HFF-Myc (cell line): ENCODE measurements at regions not wholly inside any gene's neighbourhood (a gene's known extent, or its start where the extent isn't known, plus 50 kb on each side); places are given as distances from the start of the nearest gene placed in this dataset.

ENCODE experiments used
- DNase-seq: peaks from one replicate; pipeline ENCODE4 v3.0.0-alpha.2; 2011; ENCODE audit warnings: low read depth; ENCODE audit errors: extremely low read depth
- H3K4me3 ChIP-seq: replicated peaks from 2 replicates; pipeline ENCODE4 v1.5.1; 2011; ENCODE audit warnings: low read depth, mild to moderate bottlenecking, control low read depth, low read length
- TF ChIP-seq, protein P1 (sequence below): IDR thresholded peaks from 2 replicates; pipeline ENCODE4 v1.5.1; 2012; ENCODE audit warnings: mild to moderate bottlenecking, low read depth, low read length, control low read depth; ENCODE audit errors: missing control alignments

DNA sequence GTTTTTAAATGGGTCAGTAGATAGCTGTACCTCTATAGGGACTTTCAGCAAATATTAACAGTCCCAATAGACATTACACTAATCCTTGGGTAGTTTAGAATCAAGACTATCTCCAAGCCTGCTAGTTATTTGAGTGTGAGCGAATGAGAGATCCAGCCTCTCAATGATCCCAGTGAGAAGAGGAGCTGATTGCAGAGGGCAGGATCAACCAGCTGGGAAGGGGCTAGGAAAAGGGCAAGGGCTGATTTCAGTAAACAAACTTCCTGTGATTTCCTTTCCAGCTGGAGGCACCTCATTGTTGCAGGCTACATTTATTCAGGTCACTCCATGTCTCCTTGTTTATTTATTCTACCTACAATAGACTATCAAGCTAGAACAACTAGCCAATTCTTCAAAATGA lies 84.1 kb upstream of the CTNNA2 start:
- TF ChIP-seq, protein P1, sequence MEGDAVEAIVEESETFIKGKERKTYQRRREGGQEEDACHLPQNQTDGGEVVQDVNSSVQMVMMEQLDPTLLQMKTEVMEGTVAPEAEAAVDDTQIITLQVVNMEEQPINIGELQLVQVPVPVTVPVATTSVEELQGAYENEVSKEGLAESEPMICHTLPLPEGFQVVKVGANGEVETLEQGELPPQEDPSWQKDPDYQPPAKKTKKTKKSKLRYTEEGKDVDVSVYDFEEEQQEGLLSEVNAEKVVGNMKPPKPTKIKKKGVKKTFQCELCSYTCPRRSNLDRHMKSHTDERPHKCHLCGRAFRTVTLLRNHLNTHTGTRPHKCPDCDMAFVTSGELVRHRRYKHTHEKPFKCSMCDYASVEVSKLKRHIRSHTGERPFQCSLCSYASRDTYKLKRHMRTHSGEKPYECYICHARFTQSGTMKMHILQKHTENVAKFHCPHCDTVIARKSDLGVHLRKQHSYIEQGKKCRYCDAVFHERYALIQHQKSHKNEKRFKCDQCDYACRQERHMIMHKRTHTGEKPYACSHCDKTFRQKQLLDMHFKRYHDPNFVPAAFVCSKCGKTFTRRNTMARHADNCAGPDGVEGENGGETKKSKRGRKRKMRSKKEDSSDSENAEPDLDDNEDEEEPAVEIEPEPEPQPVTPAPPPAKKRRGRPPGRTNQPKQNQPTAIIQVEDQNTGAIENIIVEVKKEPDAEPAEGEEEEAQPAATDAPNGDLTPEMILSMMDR: no peak
- DNase-seq: no peak

DNA sequence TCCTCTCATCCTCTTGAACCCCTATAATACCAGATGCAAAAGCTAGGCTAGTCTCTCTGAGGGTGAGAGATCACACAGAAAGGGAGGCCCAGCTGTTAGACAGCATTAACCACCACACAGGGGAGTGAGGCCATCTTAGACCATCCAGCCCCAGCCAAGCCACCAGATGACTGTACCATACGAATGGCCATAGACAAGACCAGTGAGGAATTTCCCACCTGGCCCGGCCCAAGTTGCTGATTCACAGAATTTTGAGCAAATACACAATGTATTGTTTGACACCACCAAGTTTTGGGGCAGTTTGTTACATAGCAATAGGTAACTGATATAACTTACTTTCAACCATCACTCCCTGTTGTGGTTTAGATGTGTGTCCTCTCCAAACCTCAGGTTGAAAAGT lies 98.2 kb upstream of the CTNNA2 start:
- H3K4me3 ChIP-seq: no peak overlapping the region
- DNase-seq: no peak
- TF ChIP-seq, protein P1: no peak

More for the DNA sequence above, 84.1 kb upstream of the CTNNA2 start:
- H3K4me3 ChIP-seq: no peak overlapping the region

DNA sequence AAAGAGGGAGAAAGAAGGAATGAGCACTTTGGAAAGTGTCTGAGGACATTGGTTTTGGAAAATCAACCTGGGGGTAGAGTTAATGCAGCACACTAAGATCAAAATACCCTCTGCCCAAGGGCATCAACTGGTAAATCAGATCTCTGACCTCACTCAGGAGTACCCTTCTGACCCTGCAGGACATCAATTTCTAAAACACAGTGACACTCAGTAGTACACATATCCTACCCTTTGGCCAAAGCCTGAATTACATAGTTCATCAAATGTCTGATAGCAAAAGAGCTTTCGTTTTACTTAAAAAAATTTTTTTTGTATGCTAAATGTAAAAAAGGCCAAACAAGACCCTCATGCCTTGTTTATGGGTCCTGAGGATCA lies 118.4 kb upstream of the CTNNA2 start:
- TF ChIP-seq, protein P1: no peak
- H3K4me3 ChIP-seq: no peak overlapping the region
- no peak for DNase-seq

DNA sequence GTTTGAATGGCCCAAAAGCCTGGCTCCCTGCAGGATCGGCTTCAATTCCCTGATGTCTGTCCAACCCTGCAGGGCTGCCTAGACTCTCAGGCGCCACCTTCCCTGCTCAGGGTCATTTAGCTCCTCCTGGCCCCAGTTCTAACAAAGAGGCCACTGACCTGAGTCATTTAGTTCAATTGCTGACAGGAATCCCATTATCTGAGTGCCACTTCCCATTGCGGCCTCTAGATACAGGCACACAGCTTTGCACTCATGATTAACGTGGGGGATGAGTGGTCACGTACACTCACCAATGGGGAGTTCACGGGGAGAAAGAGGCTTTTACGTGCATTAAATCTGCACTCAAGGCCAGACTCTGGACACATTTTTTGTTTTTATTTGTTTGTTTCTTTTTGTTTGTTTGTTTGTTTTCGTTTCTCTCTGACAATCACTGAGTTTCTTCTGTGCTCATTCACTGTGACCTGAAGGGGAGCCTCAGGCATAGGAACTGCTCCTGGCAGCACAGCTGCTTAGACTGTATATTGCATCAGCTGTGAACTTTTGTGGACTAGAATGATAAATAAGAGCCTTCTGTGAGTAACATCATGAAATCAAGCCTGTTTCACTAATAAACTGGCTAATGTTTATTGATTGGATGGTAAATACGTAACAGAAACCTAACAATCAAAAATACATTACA lies 118.9 kb upstream of the CTNNA2 start:
- TF ChIP-seq, protein P1: no peak
- DNase-seq: no peak
- H3K4me3 ChIP-seq: no peak overlapping the region

DNA sequence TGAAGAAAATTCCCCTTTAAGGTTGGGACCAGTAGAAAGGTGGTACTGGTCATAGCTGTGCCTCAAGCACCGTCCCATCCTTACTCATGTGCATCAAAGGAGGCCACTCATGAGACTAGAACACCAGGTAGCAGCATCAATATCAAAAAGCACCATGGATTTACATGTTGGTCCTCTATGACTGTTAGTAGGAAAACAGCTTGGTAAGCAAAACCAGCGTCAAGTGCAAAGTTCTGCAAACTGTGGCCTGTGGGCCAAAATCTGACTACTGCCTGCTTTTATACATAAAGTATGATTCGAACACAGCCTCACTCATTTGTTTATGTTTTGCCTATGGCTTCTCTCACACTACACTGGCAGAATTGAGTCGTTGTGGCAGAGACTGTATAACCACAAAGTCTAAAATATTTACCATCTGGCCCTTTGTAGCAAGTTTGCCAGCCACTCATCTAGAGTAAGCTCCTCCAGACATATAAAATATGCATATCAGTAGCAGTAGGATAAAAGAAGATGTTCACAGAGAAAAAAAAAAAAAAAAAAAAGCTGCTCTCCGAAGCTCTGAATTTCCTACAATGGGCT lies 119.7 kb upstream of the CTNNA2 start:
- TF ChIP-seq, protein P1: no peak
- no peak for DNase-seq
- no peak overlapping the region for H3K4me3 ChIP-seq

DNA sequence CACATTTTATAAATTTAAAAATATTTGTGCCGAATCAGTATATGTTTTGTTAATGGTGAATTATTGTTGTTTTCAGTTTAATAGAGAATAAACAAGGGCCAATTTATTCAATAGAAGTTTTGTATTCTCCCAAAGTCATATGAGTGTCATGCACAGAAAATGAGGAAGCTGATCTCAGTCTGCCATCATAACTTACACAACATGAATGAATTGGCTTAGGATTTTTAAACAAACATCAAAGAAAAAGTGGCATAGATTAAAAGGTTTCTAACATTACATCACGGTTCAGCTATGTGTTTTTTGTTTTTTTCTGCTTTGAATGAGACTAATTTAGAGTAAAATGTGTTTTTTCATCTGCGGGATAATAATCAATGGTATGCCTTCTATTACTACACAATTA lies 123.4 kb upstream of the CTNNA2 start:
- DNase-seq: no peak
- H3K4me3 ChIP-seq: no peak overlapping the region
- TF ChIP-seq, protein P1: no peak
